ENCODE measurements at regions not wholly inside any gene's neighbourhood (a gene's known extent, or its start where the extent isn't known, plus 50 kb on each side); places are given as distances from the start of the nearest gene placed in this dataset.
"Not testable (repeated sequence)": the region's sequence is repeated elsewhere in the genome, so short reads cannot be mapped to it uniquely, and the experiment has no call there.

- H2AFZ ChIP-seq (ENCODE audit: control insufficient read depth, low read depth, low read length); H3K4me3 ChIP-seq; H3K9ac ChIP-seq (ENCODE audit: control insufficient read depth, insufficient read depth, low read length); RAD21 ChIA-PET (ENCODE audit: unreplicated experiment); H3K27ac ChIP-seq (ENCODE audit: control insufficient read depth, insufficient read depth); in situ Hi-C loops (cut with MboI); DNase-seq (ENCODE audit: low read depth, low spot score); H3K36me3 ChIP-seq (ENCODE audit: control insufficient read depth in 2 of 2, insufficient read depth in 2 of 2, low read length in 1 of 2); H3K4me2 ChIP-seq (ENCODE audit: control insufficient read depth, insufficient read depth); H3K9me3 ChIP-seq (replicated peaks; ENCODE audit: control insufficient read depth, insufficient read depth, low read length); H3K4me1 ChIP-seq (ENCODE audit: control insufficient read depth, insufficient read depth, low read length); FAIRE-seq; H3K27me3 ChIP-seq (replicated peaks in 1 of 2; ENCODE audit: control insufficient read depth in 2 of 2, insufficient read depth in 2 of 2, low read length in 1 of 2); BruUV-seq (replicated peaks); H4K20me1 ChIP-seq (ENCODE audit: control insufficient read depth, insufficient read depth); ATAC-seq; intact Hi-C loops (cut with micrococcal nuclease; ENCODE audit: unreplicated experiment); H3K79me2 ChIP-seq (ENCODE audit: control insufficient read depth, insufficient read depth, low read length): not testable (repeated sequence)
- ChIA-PET POLR2A (interaction anchor here (0.6 to 1.1 kb wide), 3 partner anchors 12 to 121 kb away, joined by 3 to 5 read pairs (median 4); no protein-coding TSS in a partner anchor), SMC1A (ENCODE audit: uncharacterized antibody, unreplicated experiment) (interaction anchor here (0.9 kb wide), 1 partner anchor 74 kb away, joined by 3 read pairs; no protein-coding TSS in a partner anchor), CTCF (interaction anchor here (1.0 to 1.2 kb wide), 3 partner anchors 12 to 77 kb away, joined by 3 to 4 read pairs (median 4); no protein-coding TSS in a partner anchor)
- 95% methylated on average over 2 of the region's 2 CpGs for WGBS (ENCODE audit: insufficient coverage, insufficient replicate concordance, low lambda C conversion rate, missing lambda C conversion rate)
Observed at GRCh38 chr14:35218176-35218575, 74.0 kb upstream of the PSMA6 start.

GRCh38 chr14:35218963-35219362 lies 73.2 kb upstream of the PSMA6 start:
- H3K4me3 ChIP-seq, result no peak overlapping the region
- H3K27me3 ChIP-seq (replicated peaks in 1 of 2; ENCODE audit: control insufficient read depth in 2 of 2, insufficient read depth in 2 of 2, low read length in 1 of 2), result no peaks in the 10 kb centered on the region
- in situ Hi-C loops (cut with MboI), result no loop called here
- no peak overlapping the region for H3K27ac ChIP-seq (ENCODE audit: control insufficient read depth, insufficient read depth)
- ChIA-PET POLR2A (interaction anchor here (1.1 kb wide), 1 partner anchor 13 kb away, joined by 3 read pairs; no protein-coding TSS in a partner anchor), SMC1A (ENCODE audit: uncharacterized antibody, unreplicated experiment) (interaction anchor here (0.7 to 2.7 kb wide), 4 partner anchors 10 to 186 kb away, joined by 3 to 9 read pairs (median 3); partner anchors contain the start of gene NFKBIA), RAD21 (ENCODE audit: unreplicated experiment) (interaction anchor here (1.3 kb wide), 1 partner anchor 78 kb away, joined by 4 read pairs; no protein-coding TSS in a partner anchor), CTCF (interaction anchor here (0.8 to 1.2 kb wide), 5 partner anchors 10 to 197 kb away, joined by 3 to 4 read pairs (median 4); no protein-coding TSS in a partner anchor)
- H3K4me2 ChIP-seq (ENCODE audit: control insufficient read depth, insufficient read depth), result no peak overlapping the region
- DNase-seq (ENCODE audit: low read depth, low spot score) (no peak), FAIRE-seq (no peak), ATAC-seq (no peak)
- no peak overlapping the region for H3K9ac ChIP-seq (ENCODE audit: control insufficient read depth, insufficient read depth, low read length)
- WGBS (ENCODE audit: insufficient coverage, insufficient replicate concordance, low lambda C conversion rate, missing lambda C conversion rate), result 99% methylated on average over 6 of the region's 6 CpGs
- no TSS peak for BruUV-seq (replicated peaks)
- TF ChIP-seq NR2C2 (IDR thresholded peaks at IDR 0.05; ENCODE audit: borderline replicate concordance, control insufficient read depth, insufficient read length, low read depth) (no peak), BCLAF1 (IDR thresholded peaks at IDR 0.05) (no peak), BMI1 (IDR thresholded peaks at IDR 0.05; ENCODE audit: borderline replicate concordance) (no peak), HDAC6 (IDR thresholded peaks at IDR 0.05; ENCODE audit: unreplicated experiment) (no peak), ZNF207 (IDR thresholded peaks at IDR 0.05; ENCODE audit: borderline replicate concordance) (no peak), LARP7 (IDR thresholded peaks at IDR 0.05) (no peak), RAD21 (IDR thresholded peaks at IDR 0.05; ENCODE audit: insufficient read depth, low read depth, low read length) (no peak), NFYB (IDR thresholded peaks at IDR 0.05; ENCODE audit: insufficient read depth, low read depth, low read length) (no peak), CBX3 (IDR thresholded peaks at IDR 0.05; ENCODE audit: borderline replicate concordance, low read depth) (no peak), NFYA (IDR thresholded peaks at IDR 0.05; ENCODE audit: borderline replicate concordance, low read depth, low read length) (no peak)
- no peaks in the 10 kb centered on the region for H3K9me3 ChIP-seq (replicated peaks; ENCODE audit: control insufficient read depth, insufficient read depth, low read length)
- H2AFZ ChIP-seq (ENCODE audit: control insufficient read depth, low read depth, low read length), result no peak overlapping the region
- peaks cover 2 to 3% of the 10 kb centered on the region in 2 experiments; a peak in 2 of 4 replicates for H3K36me3 ChIP-seq (ENCODE audit: control insufficient read depth in 2 of 2, insufficient read depth in 2 of 2, low read length in 1 of 2)
- no peaks in the 10 kb centered on the region for H3K79me2 ChIP-seq (ENCODE audit: control insufficient read depth, insufficient read depth, low read length)
- intact Hi-C loops (cut with micrococcal nuclease; ENCODE audit: unreplicated experiment), result no loop called here
- no peaks in the 10 kb centered on the region for H4K20me1 ChIP-seq (ENCODE audit: control insufficient read depth, insufficient read depth)
- H3K4me1 ChIP-seq (ENCODE audit: control insufficient read depth, insufficient read depth, low read length), result no peaks in the 10 kb centered on the region

All from GM12878 (cell line).